OCI-LY7 (cell line): ENCODE measurements at regions not wholly inside any gene's neighbourhood (a gene's known extent, or its start where the extent isn't known, plus 50 kb on each side); places are given as distances from the start of the nearest gene placed in this dataset.

Experiments used
- BruUV-seq: library from RNA; stranded (reverse); fragments of 400-500 nt; replicated peaks from 2 replicates; lab custom pipeline; 2021; lab: Mats Ljungman, UMichigan
- CTCF ChIA-PET: fragments of 300-600 bp; sonication (Branson Sonifier 250); formaldehyde crosslinking; loops from one replicate; lab custom pipeline; 2022; ENCODE audit warnings: antibody characterized with exemption; ENCODE audit not compliant: unreplicated experiment; lab: Charles Lee
- POLR2A ChIA-PET: fragments of 300-600 bp; sonication (Branson Sonifier 250); formaldehyde crosslinking; loops from one replicate; lab custom pipeline; 2022; ENCODE audit warnings: antibody characterized with exemption; lab: Charles Lee
- DNase-seq: peaks from one replicate; pipeline ENCODE4 v3.0.0-alpha.2; 2015; ENCODE audit warnings: low spot score
- H2AFZ ChIP-seq: fragments of 200-600 bp; sonication (generic), shearing (Covaris generic); 2 replicates; pipeline ENCODE4 v1.6.1; 2014; ENCODE audit warnings: mild to moderate bottlenecking, antibody characterized with exemption, low read length, moderate library complexity
- H3K27ac ChIP-seq: fragments of 200-600 bp; sonication (generic); 2 replicates; pipeline ENCODE4 v1.5.1; 2014; ENCODE audit warnings: mixed run types, low read depth, mild to moderate bottlenecking, moderate library complexity, low read length, inconsistent platforms; ENCODE audit not compliant: poor library complexity, severe bottlenecking
- H3K36me3 ChIP-seq: fragments of 200-600 bp; sonication (generic); 2 replicates; pipeline ENCODE4 v1.6.1; 2014; ENCODE audit warnings: mild to moderate bottlenecking, antibody characterized with exemption, low read length, moderate library complexity, mixed read lengths; ENCODE audit not compliant: insufficient read depth
- H3K4me1 ChIP-seq: fragments of 200-600 bp; sonication (generic); 2 replicates; pipeline ENCODE4 v1.5.1; 2014; ENCODE audit warnings: mild to moderate bottlenecking, low read length; ENCODE audit not compliant: insufficient read depth, poor library complexity, severe bottlenecking
- H3K4me2 ChIP-seq: fragments of 200-600 bp; sonication (generic); 2 replicates; pipeline ENCODE4 v1.6.1; 2014; ENCODE audit warnings: mild to moderate bottlenecking, low read length
- H3K4me3 ChIP-seq: fragments of 200-600 bp; sonication (generic); 2 replicates; pipeline ENCODE4 v1.5.1; 2014; ENCODE audit warnings: mild to moderate bottlenecking, low read depth, low read length; ENCODE audit not compliant: poor library complexity, severe bottlenecking
- H3K79me2 ChIP-seq: fragments of 200-600 bp; sonication (generic); 2 replicates; pipeline ENCODE4 v1.6.1; 2016; ENCODE audit warnings: low read depth, mild to moderate bottlenecking, low read length, moderate library complexity, mixed read lengths; ENCODE audit not compliant: insufficient read depth
- H3K9me2 ChIP-seq: fragments of 200-600 bp; sonication (generic); 2 replicates; pipeline ENCODE4 v1.6.1; 2016; ENCODE audit warnings: mild to moderate bottlenecking, low read length, mixed read lengths; ENCODE audit not compliant: insufficient read depth
- H3K9me3 ChIP-seq: fragments of 200-600 bp; sonication (generic); 2 replicates; pipeline ENCODE4 v1.6.1; 2014; ENCODE audit warnings: mild to moderate bottlenecking, mixed run types, low read length, mixed read lengths
- H4K20me1 ChIP-seq: fragments of 200-600 bp; sonication (generic); 2 replicates; pipeline ENCODE4 v1.6.1; 2014; ENCODE audit warnings: mild to moderate bottlenecking, antibody characterized with exemption, low read length, moderate library complexity, mixed read lengths; ENCODE audit not compliant: insufficient read depth
- EZH2phosphoT487 ChIP-seq: fragments of 200-600 bp; sonication (generic); IDR thresholded peaks from 2 replicates; pipeline ENCODE4 v1.6.1; 2018; ENCODE audit warnings: low read depth, borderline replicate concordance, mild to moderate bottlenecking, mixed run types, antibody characterized with exemption, low read length, moderate library complexity, mixed read lengths
- intact Hi-C: fragments of 100-400 bp; cut with micrococcal nuclease; formaldehyde crosslinking; loops from one replicate; pipeline ENCODE4 v1.10.0; 2022; ENCODE audit not compliant: unreplicated experiment
- TF ChIP-seq, protein P1 (sequence below): fragments of 200-600 bp; sonication (generic); conservative IDR thresholded peaks from 2 replicates; pipeline ENCODE4 v1.5.1; 2014; ENCODE audit warnings: mild to moderate bottlenecking, antibody characterized with exemption, low read length, moderate library complexity, mixed read lengths

DNA sequence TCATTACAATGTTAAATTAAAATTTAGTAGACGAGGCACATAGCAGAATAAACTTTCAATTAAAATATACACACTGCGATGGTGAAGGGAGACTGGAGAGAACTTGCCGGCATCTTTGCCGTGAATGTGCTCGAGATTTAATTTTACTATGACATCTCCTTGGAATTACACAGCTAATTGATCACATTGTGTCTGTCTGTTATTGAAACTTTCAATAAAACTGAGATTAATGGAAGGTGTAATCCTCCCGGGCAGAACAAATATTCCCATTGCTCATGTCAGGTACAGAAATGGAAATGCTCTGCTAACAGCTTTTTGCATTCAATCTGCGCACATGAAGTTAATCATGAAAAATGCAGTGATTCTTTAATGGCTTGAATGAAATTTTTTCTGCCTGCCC lies 210.1 kb upstream of the NLRP1 start:
- Histone ChIP-seq H2AFZ (no peak overlapping the region), H3K4me1 (no peaks in the 10 kb centered on the region), H3K9me3 (peaks cover 21% of the 10 kb centered on the region), H3K4me2 (no peak overlapping the region), H3K27ac (no peak overlapping the region), H3K9me2 (no peaks in the 10 kb centered on the region), H4K20me1 (no peaks in the 10 kb centered on the region), H3K4me3 (no peak overlapping the region), H3K36me3 (no peaks in the 10 kb centered on the region), H3K79me2 (no peaks in the 10 kb centered on the region)
- intact Hi-C loops: no loop called here
- DNase-seq: no peak
- POLR2A ChIA-PET: no interaction called here
- no TSS peak for BruUV-seq
- CTCF ChIA-PET: no interaction called here
- no peak for TF ChIP-seq EZH2phosphoT487
- TF ChIP-seq, protein P1, sequence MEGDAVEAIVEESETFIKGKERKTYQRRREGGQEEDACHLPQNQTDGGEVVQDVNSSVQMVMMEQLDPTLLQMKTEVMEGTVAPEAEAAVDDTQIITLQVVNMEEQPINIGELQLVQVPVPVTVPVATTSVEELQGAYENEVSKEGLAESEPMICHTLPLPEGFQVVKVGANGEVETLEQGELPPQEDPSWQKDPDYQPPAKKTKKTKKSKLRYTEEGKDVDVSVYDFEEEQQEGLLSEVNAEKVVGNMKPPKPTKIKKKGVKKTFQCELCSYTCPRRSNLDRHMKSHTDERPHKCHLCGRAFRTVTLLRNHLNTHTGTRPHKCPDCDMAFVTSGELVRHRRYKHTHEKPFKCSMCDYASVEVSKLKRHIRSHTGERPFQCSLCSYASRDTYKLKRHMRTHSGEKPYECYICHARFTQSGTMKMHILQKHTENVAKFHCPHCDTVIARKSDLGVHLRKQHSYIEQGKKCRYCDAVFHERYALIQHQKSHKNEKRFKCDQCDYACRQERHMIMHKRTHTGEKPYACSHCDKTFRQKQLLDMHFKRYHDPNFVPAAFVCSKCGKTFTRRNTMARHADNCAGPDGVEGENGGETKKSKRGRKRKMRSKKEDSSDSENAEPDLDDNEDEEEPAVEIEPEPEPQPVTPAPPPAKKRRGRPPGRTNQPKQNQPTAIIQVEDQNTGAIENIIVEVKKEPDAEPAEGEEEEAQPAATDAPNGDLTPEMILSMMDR: no peak

DNA sequence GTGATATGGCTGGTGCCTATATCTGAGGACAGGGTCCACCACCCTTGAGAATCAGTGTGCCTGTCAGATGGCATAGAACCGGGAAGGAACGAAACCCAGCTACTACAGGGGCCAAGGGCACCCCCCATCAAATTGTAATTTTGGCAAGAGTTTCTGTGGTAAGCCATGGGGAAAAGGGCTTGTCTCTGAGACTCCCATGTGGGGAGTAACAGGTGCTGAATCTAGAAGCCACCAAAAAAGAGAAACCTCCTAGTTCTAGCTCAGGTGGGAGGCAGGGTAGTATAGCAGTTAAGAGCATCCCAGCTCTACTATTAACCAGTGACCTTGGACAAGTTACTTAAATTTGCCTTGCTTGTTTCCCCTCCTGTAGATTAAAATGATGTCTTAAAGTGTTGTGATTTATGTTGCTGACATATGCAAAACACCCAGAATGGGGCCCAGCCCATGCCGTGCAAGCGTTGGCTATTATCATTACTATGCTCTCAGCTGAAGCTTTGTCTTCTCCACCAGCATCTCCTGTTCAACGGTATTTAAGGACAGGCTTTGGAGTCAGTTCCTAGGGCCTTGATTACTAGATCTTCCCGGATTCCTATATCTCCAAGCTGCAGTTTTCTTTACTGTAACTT lies 210.7 kb upstream of the NLRP1 start:
- Histone ChIP-seq H3K4me1 (no peaks in the 10 kb centered on the region), H4K20me1 (no peaks in the 10 kb centered on the region), H3K79me2 (no peaks in the 10 kb centered on the region), H3K4me2 (no peak overlapping the region), H3K9me2 (no peaks in the 10 kb centered on the region), H3K36me3 (no peaks in the 10 kb centered on the region), H3K9me3 (peaks cover 21% of the 10 kb centered on the region), H2AFZ (no peak overlapping the region), H3K27ac (no peak overlapping the region), H3K4me3 (no peak overlapping the region)
- no peak for DNase-seq
- TF ChIP-seq, protein P1: no peak
- TF ChIP-seq EZH2phosphoT487: no peak
- no TSS peak for BruUV-seq
- intact Hi-C loops: no loop called here
- POLR2A ChIA-PET: no interaction called here
- CTCF ChIA-PET: interaction anchor here (0.5 kb wide), 1 partner anchor 69 kb away, joined by 3 read pairs; no protein-coding TSS in a partner anchor

DNA sequence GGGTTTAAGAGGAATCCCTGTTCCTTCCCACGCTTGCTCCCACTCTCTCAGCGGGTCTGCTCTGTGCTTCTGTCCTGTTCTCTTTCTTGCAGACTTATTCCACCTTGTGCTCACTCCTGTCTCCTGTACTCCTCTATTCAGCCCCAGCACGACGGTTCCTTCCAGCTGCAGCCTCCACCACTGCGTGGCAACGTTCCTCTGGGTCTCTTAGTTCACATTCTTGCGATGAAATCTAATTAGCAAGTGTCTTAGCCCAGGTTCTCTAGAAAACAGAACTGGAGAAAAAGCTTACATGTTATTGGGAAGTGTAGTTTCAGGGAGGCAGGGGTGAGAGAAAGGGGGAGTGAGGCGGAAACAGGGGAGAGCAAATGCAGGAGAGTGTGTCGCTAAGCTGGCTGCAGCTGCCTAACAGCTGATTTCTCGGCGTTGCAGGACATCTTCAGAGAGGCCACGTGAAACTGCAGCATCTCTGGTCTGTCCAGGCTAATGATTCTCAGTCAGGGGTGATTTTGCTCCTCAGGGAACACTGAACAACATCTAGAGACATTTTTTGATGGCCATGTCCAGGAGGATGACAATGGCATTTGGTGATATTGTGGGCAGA lies 213.2 kb upstream of the NLRP1 start:
- Histone ChIP-seq H3K9me3 (peaks cover 11% of the 10 kb centered on the region), H3K4me3 (no peak overlapping the region), H3K9me2 (no peaks in the 10 kb centered on the region), H4K20me1 (no peaks in the 10 kb centered on the region), H2AFZ (no peak overlapping the region), H3K4me1 (no peaks in the 10 kb centered on the region), H3K79me2 (no peaks in the 10 kb centered on the region), H3K36me3 (no peaks in the 10 kb centered on the region), H3K4me2 (no peak overlapping the region), H3K27ac (no peak overlapping the region)
- DNase-seq: no peak
- ChIA-PET POLR2A (no interaction called here), CTCF (no interaction called here)
- no TSS peak for BruUV-seq
- intact Hi-C loops: no loop called here
- no peak for TF ChIP-seq EZH2phosphoT487
- TF ChIP-seq, protein P1: no peak
